HG02852 (cell line): ENCODE measurements at regions not wholly inside any gene's neighbourhood (a gene's known extent, or its start where the extent isn't known, plus 50 kb on each side); places are given as distances from the start of the nearest gene placed in this dataset.
"Not testable (repeated sequence)": the region's sequence is repeated elsewhere in the genome, so short reads cannot be mapped to it uniquely, and the experiment has no call there.

Experiments used
- ATAC-seq: cut with Tn5 transposase; IDR thresholded peaks from one replicate; pipeline ENCODE4 v1.9.1; 2021; ENCODE audit warnings: mild to moderate bottlenecking, moderate library complexity; ENCODE audit not compliant: unreplicated experiment

GRCh38 chr4:138412847-138413246 is 170.7 kb upstream of the SLC7A11 start:
- no peak for ATAC-seq

GRCh38 chr4:138410266-138410665 is 168.1 kb upstream of the SLC7A11 start:
- ATAC-seq: no peak

- peak; percentile 34 for ATAC-seq
These were observed 167.5 kb upstream of the SLC7A11 start for GRCh38 chr4:138409670-138410069.

GRCh38 chr4:138408758-138409157 is 166.6 kb upstream of the SLC7A11 start:
- ATAC-seq: no peak

- no peak for ATAC-seq
These were observed 165.2 kb upstream of the SLC7A11 start for GRCh38 chr4:138407329-138407728.

- no peak for ATAC-seq
These were observed 164.7 kb upstream of the SLC7A11 start for GRCh38 chr4:138406876-138407275.

GRCh38 chr4:138405934-138406567 is 163.9 kb upstream of the SLC7A11 start:
- ATAC-seq: peak; percentile 68

GRCh38 chr4:138405466-138405891 is 163.3 kb upstream of the SLC7A11 start:
- peak; percentile 71 for ATAC-seq

- no peak for ATAC-seq
These were observed 162.7 kb upstream of the SLC7A11 start for GRCh38 chr4:138404801-138405200.

- no peak for ATAC-seq
These were observed 162.1 kb upstream of the SLC7A11 start for GRCh38 chr4:138404251-138404650.

GRCh38 chr4:138401334-138401733 is 159.2 kb upstream of the SLC7A11 start:
- ATAC-seq: no peak

- ATAC-seq: no peak
These were observed 158.4 kb upstream of the SLC7A11 start for GRCh38 chr4:138400543-138400942.

GRCh38 chr4:138400066-138400465 is 157.9 kb upstream of the SLC7A11 start:
- ATAC-seq: no peak

GRCh38 chr4:138399081-138399480 is 156.9 kb upstream of the SLC7A11 start:
- ATAC-seq: no peak

- no peak for ATAC-seq
These were observed 156.2 kb upstream of the SLC7A11 start for GRCh38 chr4:138398322-138398721.

- ATAC-seq: no peak
These were observed 151.9 kb upstream of the SLC7A11 start for GRCh38 chr4:138393886-138394610.

- ATAC-seq: peak; percentile 76
These were observed 150.7 kb upstream of the SLC7A11 start for GRCh38 chr4:138392751-138393308.

GRCh38 chr4:138389976-138390685 is 148.0 kb upstream of the SLC7A11 start:
- no peak for ATAC-seq

- no peak for ATAC-seq
These were observed 132.8 kb upstream of the SLC7A11 start for GRCh38 chr4:138374947-138375346.

GRCh38 chr4:138367942-138368341 is 125.8 kb upstream of the SLC7A11 start:
- no peak for ATAC-seq

- ATAC-seq: not testable (repeated sequence)
These were observed 110.3 kb upstream of the SLC7A11 start for GRCh38 chr4:138352446-138352845.

GRCh38 chr4:138348055-138348454 is 105.9 kb upstream of the SLC7A11 start:
- ATAC-seq: peak; percentile 53
